ENCODE measurements at regions not wholly inside any gene's neighbourhood (a gene's known extent, or its start where the extent isn't known, plus 50 kb on each side); places are given as distances from the start of the nearest gene placed in this dataset.
"Not testable (repeated sequence)": the region's sequence is repeated elsewhere in the genome, so short reads cannot be mapped to it uniquely, and the experiment has no call there.

- no peak for TF ChIP-seq CTCF (IDR thresholded peaks at IDR 0.05; ENCODE audit: low read depth, low read length)
- H3K4me3 ChIP-seq (ENCODE audit: low read depth, low read length) = no peak overlapping the region
Observed at GRCh38 chr22:46031066-46031465, 54.1 kb upstream of the WNT7B start.

GRCh38 chr22:46031557-46031956 is 54.6 kb upstream of the WNT7B start:
- TF ChIP-seq CTCF (IDR thresholded peaks at IDR 0.05; ENCODE audit: low read depth, low read length) = no peak
- H3K4me3 ChIP-seq (ENCODE audit: low read depth, low read length) = no peak overlapping the region

GRCh38 chr22:46031965-46032851 is 55.2 kb upstream of the WNT7B start:
- TF ChIP-seq CTCF (IDR thresholded peaks at IDR 0.05; ENCODE audit: low read depth, low read length) = no peak
- H3K4me3 ChIP-seq (ENCODE audit: low read depth, low read length) = no peak overlapping the region

GRCh38 chr22:46033256-46034200 is 56.6 kb upstream of the WNT7B start:
- H3K4me3 ChIP-seq (ENCODE audit: low read depth, low read length) = no peak overlapping the region
- no peak for TF ChIP-seq CTCF (IDR thresholded peaks at IDR 0.05; ENCODE audit: low read depth, low read length)

GRCh38 chr22:46034480-46034879 is 57.5 kb upstream of the WNT7B start:
- not testable (repeated sequence) for H3K4me3 ChIP-seq (ENCODE audit: low read depth, low read length)

GRCh38 chr22:46035380-46035741 is 58.4 kb upstream of the WNT7B start:
- no peak for TF ChIP-seq CTCF (IDR thresholded peaks at IDR 0.05; ENCODE audit: low read depth, low read length)
- H3K4me3 ChIP-seq (ENCODE audit: low read depth, low read length) = peak overlapping the region; percentile 61

GRCh38 chr22:46035742-46036557 is 59.0 kb upstream of the WNT7B start:
- peak overlapping the region; percentile 86 for H3K4me3 ChIP-seq (ENCODE audit: low read depth, low read length)
- TF ChIP-seq CTCF (IDR thresholded peaks at IDR 0.05; ENCODE audit: low read depth, low read length) = no peak
